WERI-Rb-1 (cell line): ENCODE measurements at regions not wholly inside any gene's neighbourhood (a gene's known extent, or its start where the extent isn't known, plus 50 kb on each side); places are given as distances from the start of the nearest gene placed in this dataset.
"Not testable (repeated sequence)": the region's sequence is repeated elsewhere in the genome, so short reads cannot be mapped to it uniquely, and the experiment has no call there.

ENCODE experiments used
- DNase-seq: peaks from one replicate; pipeline ENCODE4 v3.0.0-alpha.2; 2020
- H3K27ac ChIP-seq: fragments of 250-450 bp; sonication (Bioruptor Pico); 2 replicates; pipeline ENCODE4 v1.5.1; 2020; ENCODE audit warnings: mild to moderate bottlenecking, moderate library complexity
- H3K27me3 ChIP-seq: fragments of 250-450 bp; sonication (Bioruptor Pico); 2 replicates; pipeline ENCODE4 v1.5.1; 2021; ENCODE audit warnings: mild to moderate bottlenecking, low read depth, moderate library complexity; ENCODE audit not compliant: insufficient read depth, severe bottlenecking
- H3K36me3 ChIP-seq: fragments of 250-450 bp; sonication (Bioruptor Pico); 2 replicates; pipeline ENCODE4 v1.5.1; 2020; ENCODE audit warnings: mild to moderate bottlenecking, moderate library complexity
- H3K4me3 ChIP-seq: 2 replicates; pipeline ENCODE4 v1.5.1; 2011; ENCODE audit warnings: low read depth, mild to moderate bottlenecking, control low read depth, low read length
- H3K9me3 ChIP-seq: fragments of 250-450 bp; sonication (Bioruptor Pico); 2 replicates; pipeline ENCODE4 v1.5.1; 2021; ENCODE audit warnings: mild to moderate bottlenecking, moderate library complexity; ENCODE audit not compliant: severe bottlenecking
- CTCF ChIP-seq: IDR thresholded peaks from 2 replicates; pipeline ENCODE4 v1.5.1; 2011; ENCODE audit warnings: low read depth, mild to moderate bottlenecking, control low read depth, inconsistent platforms, low read length

DNA sequence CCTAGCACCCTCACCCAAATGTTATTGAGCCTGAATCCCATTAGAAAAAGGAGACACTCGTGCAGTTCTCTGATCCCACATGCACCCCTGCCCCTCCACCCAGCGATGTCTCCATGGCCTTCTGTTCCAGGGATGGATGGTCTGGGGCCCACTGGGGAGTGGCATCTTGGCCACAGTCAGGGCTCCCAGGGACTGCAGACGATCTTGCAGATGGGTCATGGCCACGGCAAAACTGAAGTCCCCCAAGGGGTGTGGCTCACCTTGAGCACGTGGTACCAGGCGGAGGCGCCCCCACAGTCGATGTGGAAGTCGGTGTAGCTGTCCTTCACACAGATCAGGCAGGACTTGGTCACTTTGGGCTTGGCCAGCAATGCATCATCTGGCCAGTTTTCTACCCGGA lies 130.7 kb downstream of the TUBA3C start:
- DNase-seq, result no peak
- no peak overlapping the region for H3K4me3 ChIP-seq
- H3K9me3 ChIP-seq, result peaks cover 3% of the 10 kb centered on the region
- H3K27ac ChIP-seq, result no peak overlapping the region
- peaks cover 93% of the 10 kb centered on the region for H3K27me3 ChIP-seq
- TF ChIP-seq CTCF, result no peak
- H3K36me3 ChIP-seq, result no peaks in the 10 kb centered on the region

DNA sequence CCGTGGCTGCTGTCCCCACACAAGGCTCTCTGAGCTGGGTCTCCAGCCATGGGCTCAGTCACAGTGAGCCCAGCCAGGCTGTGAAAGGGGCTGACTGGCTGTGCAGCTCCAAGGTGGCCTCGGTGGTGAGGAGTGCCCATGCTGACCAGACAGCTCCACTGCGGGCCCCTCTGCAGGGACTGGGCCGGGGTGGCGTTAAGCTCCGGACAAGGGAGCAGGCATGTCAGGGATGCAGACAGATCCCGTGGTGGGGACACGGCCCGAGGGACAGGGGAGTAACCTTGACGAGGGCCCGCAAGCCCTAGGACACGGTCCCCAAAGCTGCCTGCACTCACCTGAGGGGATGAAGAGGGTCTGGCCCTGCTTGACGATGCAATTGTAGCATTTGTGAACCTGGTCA lies 132.0 kb downstream of the TUBA3C start:
- H3K9me3 ChIP-seq, DNase-seq: not testable (repeated sequence)

DNA sequence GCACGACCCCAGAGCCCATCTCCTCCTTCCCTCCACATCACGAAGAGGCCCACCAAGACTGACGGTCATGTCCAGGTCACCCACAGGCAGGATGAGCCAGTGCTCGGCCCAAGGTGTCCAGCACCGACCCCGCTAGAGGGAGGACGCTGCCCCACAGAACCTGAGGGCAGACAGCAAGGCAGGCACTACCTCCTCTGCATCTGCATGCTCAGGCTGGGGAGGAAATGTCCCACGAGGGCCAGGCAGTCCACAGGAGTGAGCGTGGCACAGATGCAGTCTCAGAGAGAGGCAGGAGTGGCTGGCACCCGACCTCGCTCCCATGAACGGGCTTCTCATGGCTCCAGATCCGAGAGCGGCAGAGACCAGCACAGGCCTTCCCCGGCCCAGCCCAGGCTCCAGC lies 133.2 kb downstream of the TUBA3C start:
- no peak for TF ChIP-seq CTCF

More for the DNA sequence above, 132.0 kb downstream of the TUBA3C start:
- not testable (repeated sequence) for H3K27ac ChIP-seq, H3K36me3 ChIP-seq, H3K4me3 ChIP-seq
- peaks cover 92% of the 10 kb centered on the region for H3K27me3 ChIP-seq

GRCh38 chr13:19023115-19023514 lies 158.5 kb downstream of the TUBA3C start:
- Histone ChIP-seq H3K9me3 (no peaks in the 10 kb centered on the region), H3K4me3 (no peak overlapping the region), H3K27ac (no peak overlapping the region), H3K36me3 (no peaks in the 10 kb centered on the region), H3K27me3 (peaks cover 60% of the 10 kb centered on the region)
- no peak for DNase-seq
- no peak for TF ChIP-seq CTCF

More for the DNA sequence above, 133.2 kb downstream of the TUBA3C start:
- no peaks in the 10 kb centered on the region for H3K36me3 ChIP-seq
- DNase-seq, result no peak
- peaks cover 90% of the 10 kb centered on the region for H3K27me3 ChIP-seq
- peaks cover 3% of the 10 kb centered on the region for H3K9me3 ChIP-seq
- H3K4me3 ChIP-seq, result no peak overlapping the region
- H3K27ac ChIP-seq, result no peak overlapping the region

GRCh38 chr13:19020988-19021387 lies 160.6 kb downstream of the TUBA3C start:
- DNase-seq, result no peak
- Histone ChIP-seq H3K27ac (no peak overlapping the region), H3K4me3 (no peak overlapping the region), H3K36me3 (no peaks in the 10 kb centered on the region), H3K9me3 (no peaks in the 10 kb centered on the region), H3K27me3 (peaks cover 53% of the 10 kb centered on the region)
- no peak for TF ChIP-seq CTCF

- H3K27ac ChIP-seq, result no peak overlapping the region
- H3K27me3 ChIP-seq, result peaks cover 85% of the 10 kb centered on the region
- peaks cover 10% of the 10 kb centered on the region for H3K9me3 ChIP-seq
- no peaks in the 10 kb centered on the region for H3K36me3 ChIP-seq
- no peak overlapping the region for H3K4me3 ChIP-seq
- TF ChIP-seq CTCF, result no peak
- DNase-seq, result no peak
Measured at GRCh38 chr13:18998389-18998788, 183.2 kb downstream of the TUBA3C start.
